IgD-negative memory B cell (primary cell): ENCODE measurements at regions not wholly inside any gene's neighbourhood (a gene's known extent, or its start where the extent isn't known, plus 50 kb on each side); places are given as distances from the start of the nearest gene placed in this dataset.

Experiments
- H3K27ac Mint-ChIP-seq, 3 donors: one replicate each; pipeline ENCODE4 v1.8.0; 2020 to 2022; ENCODE audit warnings: mild to moderate bottlenecking in 3 of 3, mixed read lengths in 3 of 3, moderate library complexity in 1 of 3
- H3K27me3 Mint-ChIP-seq: one replicate; pipeline ENCODE4 v1.8.0; 2021; ENCODE audit warnings: mixed read lengths
- H3K36me3 Mint-ChIP-seq: one replicate; pipeline ENCODE4 v1.8.0; 2020; ENCODE audit warnings: mild to moderate bottlenecking, mixed read lengths
- H3K4me1 Mint-ChIP-seq, 3 donors: one replicate each; pipeline ENCODE4 v1.8.0; 2020 to 2022; ENCODE audit warnings: mixed read lengths in 3 of 3, mild to moderate bottlenecking in 1 of 3
- H3K4me3 Mint-ChIP-seq, 4 donors: one replicate each; pipeline ENCODE4 v1.8.0; 2020 to 2022; ENCODE audit warnings: mild to moderate bottlenecking in 4 of 4, mixed read lengths in 4 of 4, moderate library complexity in 3 of 4
- H3K9me3 Mint-ChIP-seq, 3 donors: one replicate each; pipeline ENCODE4 v1.8.0; 2020 to 2021; ENCODE audit warnings: mixed read lengths in 3 of 3, mild to moderate bottlenecking in 1 of 3

GRCh38 chr14:22487941-22488340, 101.1 kb downstream of the DAD1 start:
- Mint-ChIP-seq H3K4me3 (peak overlapping the region; percentile 35 to 61 (median 54)), H3K36me3 (no peaks in the 10 kb centered on the region), H3K9me3 (no peaks in the 10 kb centered on the region), H3K27ac (peak overlapping the region in 2 of 3 donors; percentile 66 to 82), H3K4me1 (peaks cover 59 to 72% (median 71%) of the 10 kb centered on the region in 3 donors), H3K27me3 (peaks cover 40% of the 10 kb centered on the region)

- no peaks in the 10 kb centered on the region for H3K9me3 Mint-ChIP-seq
- H3K27me3 Mint-ChIP-seq, result peaks cover 41% of the 10 kb centered on the region
- peak overlapping the region in 1 of 4 donors; percentile 62 for H3K4me3 Mint-ChIP-seq
- H3K36me3 Mint-ChIP-seq, result no peaks in the 10 kb centered on the region
- peaks cover 63 to 77% (median 69%) of the 10 kb centered on the region in 3 donors for H3K4me1 Mint-ChIP-seq
- peak overlapping the region in 1 of 3 donors; percentile 66 for H3K27ac Mint-ChIP-seq
These were observed 101.6 kb downstream of the DAD1 start for GRCh38 chr14:22487401-22487800.

GRCh38 chr14:22486675-22487074, 102.3 kb downstream of the DAD1 start:
- Mint-ChIP-seq H3K27ac (peak overlapping the region; percentile 41 to 93 (median 45)), H3K36me3 (no peaks in the 10 kb centered on the region), H3K4me3 (peak overlapping the region; percentile 31 to 62 (median 42)), H3K9me3 (no peaks in the 10 kb centered on the region), H3K27me3 (peaks cover 42% of the 10 kb centered on the region), H3K4me1 (peaks cover 60 to 77% (median 66%) of the 10 kb centered on the region in 3 donors)

GRCh38 chr14:22485649-22486048, 103.4 kb downstream of the DAD1 start:
- Mint-ChIP-seq H3K36me3 (no peaks in the 10 kb centered on the region), H3K4me1 (peaks cover 62 to 77% (median 67%) of the 10 kb centered on the region in 3 donors), H3K27ac (peak overlapping the region; percentile 55 to 93 (median 75)), H3K27me3 (peaks cover 44% of the 10 kb centered on the region), H3K4me3 (peak overlapping the region in 3 of 4 donors; percentile 26 to 46 (median 44)), H3K9me3 (no peaks in the 10 kb centered on the region)

GRCh38 chr14:22485178-22485577, 103.8 kb downstream of the DAD1 start:
- H3K27me3 Mint-ChIP-seq, result peaks cover 40% of the 10 kb centered on the region
- H3K27ac Mint-ChIP-seq, result peak overlapping the region; percentile 55 to 93 (median 75)
- H3K4me1 Mint-ChIP-seq, result peaks cover 57 to 77% (median 67%) of the 10 kb centered on the region in 3 donors
- H3K36me3 Mint-ChIP-seq, result no peaks in the 10 kb centered on the region
- no peaks in the 10 kb centered on the region for H3K9me3 Mint-ChIP-seq
- peak overlapping the region in 1 of 4 donors; percentile 46 for H3K4me3 Mint-ChIP-seq

- peak overlapping the region; percentile 82 to 93 (median 88) for H3K27ac Mint-ChIP-seq
- H3K4me3 Mint-ChIP-seq, result peak overlapping the region in 3 of 4 donors; percentile 75 to 90 (median 82)
- H3K9me3 Mint-ChIP-seq, result no peaks in the 10 kb centered on the region
- H3K4me1 Mint-ChIP-seq, result peaks cover 54 to 76% (median 67%) of the 10 kb centered on the region in 3 donors
- no peaks in the 10 kb centered on the region for H3K36me3 Mint-ChIP-seq
- peaks cover 35% of the 10 kb centered on the region for H3K27me3 Mint-ChIP-seq
These were observed 104.4 kb downstream of the DAD1 start for GRCh38 chr14:22484632-22485031.

- Mint-ChIP-seq H3K4me1 (peaks cover 58 to 77% (median 66%) of the 10 kb centered on the region in 3 donors), H3K27ac (peak overlapping the region; percentile 82 to 93 (median 88)), H3K27me3 (peaks cover 29% of the 10 kb centered on the region), H3K4me3 (peak overlapping the region; percentile 68 to 90 (median 78)), H3K9me3 (no peaks in the 10 kb centered on the region), H3K36me3 (no peaks in the 10 kb centered on the region)
These were observed 105.0 kb downstream of the DAD1 start for GRCh38 chr14:22483863-22484593.

- H3K36me3 Mint-ChIP-seq, result no peaks in the 10 kb centered on the region
- peaks cover 28% of the 10 kb centered on the region for H3K27me3 Mint-ChIP-seq
- peak overlapping the region; percentile 68 to 90 (median 78) for H3K4me3 Mint-ChIP-seq
- H3K4me1 Mint-ChIP-seq, result peaks cover 51 to 73% (median 60%) of the 10 kb centered on the region in 3 donors
- peak overlapping the region; percentile 83 to 93 (median 88) for H3K27ac Mint-ChIP-seq
- H3K9me3 Mint-ChIP-seq, result no peaks in the 10 kb centered on the region
These were observed 106.1 kb downstream of the DAD1 start for GRCh38 chr14:22482782-22483553.

- H3K9me3 Mint-ChIP-seq, result no peaks in the 10 kb centered on the region
- peak overlapping the region; percentile 78 to 88 (median 88) for H3K27ac Mint-ChIP-seq
These were observed 106.8 kb downstream of the DAD1 start for GRCh38 chr14:22482085-22482694.

GRCh38 chr14:22481546-22481945, 107.5 kb downstream of the DAD1 start:
- no peaks in the 10 kb centered on the region for H3K36me3 Mint-ChIP-seq
- H3K9me3 Mint-ChIP-seq, result no peaks in the 10 kb centered on the region
- H3K4me1 Mint-ChIP-seq, result peaks cover 53 to 78% (median 68%) of the 10 kb centered on the region in 3 donors
- peak overlapping the region; percentile 78 to 88 (median 88) for H3K27ac Mint-ChIP-seq
- H3K4me3 Mint-ChIP-seq, result peak overlapping the region; percentile 31 to 82 (median 81)
- peaks cover 26% of the 10 kb centered on the region for H3K27me3 Mint-ChIP-seq

More at GRCh38 chr14:22482085-22482694, 106.8 kb downstream of the DAD1 start:
- no peaks in the 10 kb centered on the region for H3K36me3 Mint-ChIP-seq
- peak overlapping the region; percentile 10 to 82 (median 56) for H3K4me3 Mint-ChIP-seq
- H3K4me1 Mint-ChIP-seq, result peaks cover 53 to 78% (median 67%) of the 10 kb centered on the region in 3 donors
- H3K27me3 Mint-ChIP-seq, result peaks cover 28% of the 10 kb centered on the region

GRCh38 chr14:22479776-22480464, 109.1 kb downstream of the DAD1 start:
- peaks cover 27% of the 10 kb centered on the region for H3K27me3 Mint-ChIP-seq
- H3K4me3 Mint-ChIP-seq, result peak overlapping the region; percentile 31 to 82 (median 81)
- H3K27ac Mint-ChIP-seq, result peak overlapping the region in 2 of 3 donors; percentile 76 to 88
- H3K36me3 Mint-ChIP-seq, result no peaks in the 10 kb centered on the region
- H3K4me1 Mint-ChIP-seq, result peaks cover 58 to 86% (median 73%) of the 10 kb centered on the region in 3 donors
- no peaks in the 10 kb centered on the region for H3K9me3 Mint-ChIP-seq

- Mint-ChIP-seq H3K27ac (peak overlapping the region; percentile 21 to 88 (median 76)), H3K27me3 (peaks cover 25% of the 10 kb centered on the region), H3K4me3 (peak overlapping the region; percentile 31 to 82 (median 81)), H3K9me3 (no peaks in the 10 kb centered on the region), H3K36me3 (no peaks in the 10 kb centered on the region), H3K4me1 (peaks cover 57 to 89% (median 68%) of the 10 kb centered on the region in 3 donors)
These were observed 109.9 kb downstream of the DAD1 start for GRCh38 chr14:22479132-22479531.

- H3K9me3 Mint-ChIP-seq, result no peaks in the 10 kb centered on the region
- peak overlapping the region; percentile 21 to 88 (median 76) for H3K27ac Mint-ChIP-seq
- H3K36me3 Mint-ChIP-seq, result no peaks in the 10 kb centered on the region
- peaks cover 25% of the 10 kb centered on the region for H3K27me3 Mint-ChIP-seq
- H3K4me3 Mint-ChIP-seq, result peak overlapping the region in 2 of 4 donors; percentile 81 to 82
- H3K4me1 Mint-ChIP-seq, result peaks cover 53 to 84% (median 67%) of the 10 kb centered on the region in 3 donors
These were observed 110.4 kb downstream of the DAD1 start for GRCh38 chr14:22478670-22479069.

- H3K4me3 Mint-ChIP-seq, result peak overlapping the region in 1 of 4 donors; percentile 21
- no peaks in the 10 kb centered on the region for H3K9me3 Mint-ChIP-seq
- H3K36me3 Mint-ChIP-seq, result no peaks in the 10 kb centered on the region
- peak overlapping the region in 1 of 3 donors; percentile 59 for H3K27ac Mint-ChIP-seq
- peaks cover 25% of the 10 kb centered on the region for H3K27me3 Mint-ChIP-seq
- peaks cover 51 to 82% (median 64%) of the 10 kb centered on the region in 3 donors for H3K4me1 Mint-ChIP-seq
These were observed 110.8 kb downstream of the DAD1 start for GRCh38 chr14:22478247-22478646.
